GM23338 (cell line): ENCODE measurements at regions not wholly inside any gene's neighbourhood (a gene's known extent, or its start where the extent isn't known, plus 50 kb on each side); places are given as distances from the start of the nearest gene placed in this dataset.

ENCODE experiments used
- ATAC-seq: fragments of 200-7000 bp; cut with Tn5 transposase; 3 replicates; pipeline ENCODE4 v1.9.1; 2020
- DNase-seq: peaks from one replicate; pipeline ENCODE4 v3.0.0-alpha.2; 2015; ENCODE audit warnings: low spot score
- H2AFZ ChIP-seq: fragments of 200-600 bp; sonication (generic); 2 replicates; pipeline ENCODE4 v1.8.0; 2016; ENCODE audit warnings: antibody characterized with exemption, mild to moderate bottlenecking, moderate library complexity
- H3F3A ChIP-seq: fragments of 200-600 bp; sonication (generic); replicated peaks from 2 replicates; pipeline ENCODE4 v1.8.0; 2017; ENCODE audit warnings: antibody characterized with exemption, mixed run types, low read depth
- H3K27ac ChIP-seq: fragments of 200-600 bp; sonication (generic); 2 replicates; pipeline ENCODE4 v1.6.1; 2016; ENCODE audit warnings: low read depth
- H3K27me3 ChIP-seq: fragments of 200-600 bp; sonication (generic); 2 replicates; pipeline ENCODE4 v1.8.0; 2016; ENCODE audit warnings: mild to moderate bottlenecking, mixed run types, moderate library complexity; ENCODE audit not compliant: insufficient read depth
- H3K36me3 ChIP-seq: fragments of 200-600 bp; sonication (generic); 2 replicates; pipeline ENCODE4 v1.8.0; 2016; ENCODE audit warnings: mild to moderate bottlenecking; ENCODE audit not compliant: insufficient read depth
- H3K4me1 ChIP-seq: fragments of 200-600 bp; sonication (generic); 2 replicates; pipeline ENCODE4 v1.8.0; 2016; ENCODE audit warnings: mild to moderate bottlenecking, moderate library complexity; ENCODE audit not compliant: insufficient read depth
- H3K4me2 ChIP-seq: fragments of 200-600 bp; sonication (generic); 2 replicates; pipeline ENCODE4 v1.7.1; 2017; ENCODE audit warnings: mixed run types
- H3K4me3 ChIP-seq: fragments of 200-600 bp; sonication (generic); 2 replicates; pipeline ENCODE4 v1.6.1; 2016; ENCODE audit warnings: mixed run types
- H3K79me2 ChIP-seq: fragments of 200-600 bp; sonication (generic); replicated peaks from 2 replicates; pipeline ENCODE4 v1.8.0; 2017; ENCODE audit warnings: mild to moderate bottlenecking; ENCODE audit not compliant: insufficient read depth
- H3K9me2 ChIP-seq: fragments of 200-600 bp; sonication (generic); 2 replicates; pipeline ENCODE4 v1.8.0; 2017; ENCODE audit not compliant: insufficient read depth
- H4K20me1 ChIP-seq: fragments of 200-600 bp; sonication (generic); replicated peaks from 2 replicates; pipeline ENCODE4 v1.8.0; 2017; ENCODE audit warnings: mild to moderate bottlenecking; ENCODE audit not compliant: insufficient read depth
- H3K27ac Mint-ChIP-seq: 2 replicates; pipeline ENCODE4 v1.8.0; 2020; ENCODE audit warnings: inconsistent platforms, mild to moderate bottlenecking, moderate library complexity, mixed read lengths
- H3K27me3 Mint-ChIP-seq: 3 replicates; pipeline ENCODE4 v1.8.0; 2022; ENCODE audit warnings: low read depth, mild to moderate bottlenecking, moderate library complexity, mixed read lengths, inconsistent platforms; ENCODE audit not compliant: insufficient read depth, poor library complexity
- H3K36me3 Mint-ChIP-seq: 3 replicates; pipeline ENCODE4 v1.8.0; 2021; ENCODE audit warnings: low read depth, mild to moderate bottlenecking, inconsistent platforms, moderate library complexity, mixed read lengths
- H3K4me1 Mint-ChIP-seq: 3 replicates; pipeline ENCODE4 v1.8.0; 2020; ENCODE audit warnings: mild to moderate bottlenecking, inconsistent platforms, mixed read lengths
- H3K4me3 Mint-ChIP-seq: 3 replicates; pipeline ENCODE4 v1.8.0; 2021; ENCODE audit warnings: moderate library complexity, mild to moderate bottlenecking, inconsistent platforms, mixed read lengths
- H3K9me3 Mint-ChIP-seq: 3 replicates; pipeline ENCODE4 v1.8.0; 2020; ENCODE audit warnings: moderate library complexity, mild to moderate bottlenecking, inconsistent platforms, mixed read lengths
- EZH2 ChIP-seq: fragments of 200-600 bp; sonication (generic); IDR thresholded peaks from one replicate; pipeline ENCODE4 v1.8.0; 2017; ENCODE audit warnings: antibody characterized with exemption, mild to moderate bottlenecking, low read depth; ENCODE audit not compliant: unreplicated experiment
- NANOG ChIP-seq: IDR thresholded peaks from 2 replicates; pipeline ENCODE4 v1.6.1; 2016; ENCODE audit warnings: antibody characterized with exemption, borderline replicate concordance
- POLR2AphosphoS5 ChIP-seq: IDR thresholded peaks from 2 replicates; pipeline ENCODE4 v1.6.1; 2016; ENCODE audit warnings: antibody characterized with exemption, low read depth
- ZNF114 ChIP-seq: fragments of 250-450 bp; sonication (Bioruptor Pico); IDR thresholded peaks from 2 replicates; pipeline ENCODE4 v1.5.0; 2020; ENCODE audit warnings: mild to moderate bottlenecking, moderate library complexity
- TF ChIP-seq, protein P1 (sequence below): IDR thresholded peaks from 2 replicates; pipeline ENCODE4 v1.6.1; 2016; ENCODE audit warnings: antibody characterized with exemption
- TF ChIP-seq, protein P2 (sequence below): IDR thresholded peaks from one replicate; pipeline ENCODE4 v1.6.1; 2018; ENCODE audit warnings: antibody characterized with exemption; ENCODE audit not compliant: unreplicated experiment
- TF ChIP-seq, protein P3 (sequence below), 2 experiments: fragments of 200-600 bp in 1 of 2; sonication (generic) in 1 of 2; conservative IDR thresholded peaks; 2 replicates each; pipeline versions ENCODE4 v1.5.1 to v1.6.1; 2016 to 2017; ENCODE audit warnings: antibody characterized with exemption in 2 of 2, low read depth in 2 of 2, mild to moderate bottlenecking in 2 of 2, moderate library complexity in 1 of 2
- TF ChIP-seq, protein P4 (sequence below): fragments of 250-450 bp; sonication (Bioruptor Pico); IDR thresholded peaks from 2 replicates; pipeline ENCODE4 v1.5.0; 2020; ENCODE audit warnings: mild to moderate bottlenecking, moderate library complexity

DNA sequence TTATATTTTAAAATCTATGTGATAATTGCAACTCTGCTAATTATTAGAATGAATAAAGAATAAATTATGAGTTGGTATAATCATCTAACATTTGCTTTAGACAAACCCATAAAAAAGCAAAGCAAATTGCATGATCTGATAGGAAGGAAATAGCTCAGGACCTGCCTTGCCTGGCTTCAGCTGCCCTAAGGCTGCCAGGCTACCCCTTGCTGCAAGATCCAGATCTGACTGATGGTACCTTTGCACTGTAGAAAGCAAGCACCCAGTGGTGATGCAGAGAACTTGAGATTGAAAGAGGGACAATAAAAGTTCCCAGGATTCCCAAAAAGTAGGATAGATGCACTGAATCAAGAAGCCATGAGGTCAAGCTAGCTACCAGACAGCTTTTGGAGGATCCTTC is 100.9 kb upstream of the FSTL4 start:
- H3K27me3 Mint-ChIP-seq, result no peaks in the 10 kb centered on the region
- H3K27ac Mint-ChIP-seq, result no peak overlapping the region
- Histone ChIP-seq H3K9me2 (no peaks in the 10 kb centered on the region), H3K4me1 (no peaks in the 10 kb centered on the region), H2AFZ (no peak overlapping the region), H3K27ac (no peak overlapping the region), H3K4me3 (no peak overlapping the region), H3K27me3 (no peaks in the 10 kb centered on the region), H3K36me3 (no peaks in the 10 kb centered on the region), H4K20me1 (no peaks in the 10 kb centered on the region), H3K79me2 (no peaks in the 10 kb centered on the region), H3K4me2 (no peak overlapping the region), H3F3A (no peaks in the 10 kb centered on the region)
- H3K36me3 Mint-ChIP-seq, result no peaks in the 10 kb centered on the region
- no peak for DNase-seq
- ATAC-seq, result no peak
- TF ChIP-seq NANOG, result no peak
- TF ChIP-seq, protein P1, sequence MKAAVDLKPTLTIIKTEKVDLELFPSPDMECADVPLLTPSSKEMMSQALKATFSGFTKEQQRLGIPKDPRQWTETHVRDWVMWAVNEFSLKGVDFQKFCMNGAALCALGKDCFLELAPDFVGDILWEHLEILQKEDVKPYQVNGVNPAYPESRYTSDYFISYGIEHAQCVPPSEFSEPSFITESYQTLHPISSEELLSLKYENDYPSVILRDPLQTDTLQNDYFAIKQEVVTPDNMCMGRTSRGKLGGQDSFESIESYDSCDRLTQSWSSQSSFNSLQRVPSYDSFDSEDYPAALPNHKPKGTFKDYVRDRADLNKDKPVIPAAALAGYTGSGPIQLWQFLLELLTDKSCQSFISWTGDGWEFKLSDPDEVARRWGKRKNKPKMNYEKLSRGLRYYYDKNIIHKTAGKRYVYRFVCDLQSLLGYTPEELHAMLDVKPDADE, result no peak
- TF ChIP-seq, protein P2, sequence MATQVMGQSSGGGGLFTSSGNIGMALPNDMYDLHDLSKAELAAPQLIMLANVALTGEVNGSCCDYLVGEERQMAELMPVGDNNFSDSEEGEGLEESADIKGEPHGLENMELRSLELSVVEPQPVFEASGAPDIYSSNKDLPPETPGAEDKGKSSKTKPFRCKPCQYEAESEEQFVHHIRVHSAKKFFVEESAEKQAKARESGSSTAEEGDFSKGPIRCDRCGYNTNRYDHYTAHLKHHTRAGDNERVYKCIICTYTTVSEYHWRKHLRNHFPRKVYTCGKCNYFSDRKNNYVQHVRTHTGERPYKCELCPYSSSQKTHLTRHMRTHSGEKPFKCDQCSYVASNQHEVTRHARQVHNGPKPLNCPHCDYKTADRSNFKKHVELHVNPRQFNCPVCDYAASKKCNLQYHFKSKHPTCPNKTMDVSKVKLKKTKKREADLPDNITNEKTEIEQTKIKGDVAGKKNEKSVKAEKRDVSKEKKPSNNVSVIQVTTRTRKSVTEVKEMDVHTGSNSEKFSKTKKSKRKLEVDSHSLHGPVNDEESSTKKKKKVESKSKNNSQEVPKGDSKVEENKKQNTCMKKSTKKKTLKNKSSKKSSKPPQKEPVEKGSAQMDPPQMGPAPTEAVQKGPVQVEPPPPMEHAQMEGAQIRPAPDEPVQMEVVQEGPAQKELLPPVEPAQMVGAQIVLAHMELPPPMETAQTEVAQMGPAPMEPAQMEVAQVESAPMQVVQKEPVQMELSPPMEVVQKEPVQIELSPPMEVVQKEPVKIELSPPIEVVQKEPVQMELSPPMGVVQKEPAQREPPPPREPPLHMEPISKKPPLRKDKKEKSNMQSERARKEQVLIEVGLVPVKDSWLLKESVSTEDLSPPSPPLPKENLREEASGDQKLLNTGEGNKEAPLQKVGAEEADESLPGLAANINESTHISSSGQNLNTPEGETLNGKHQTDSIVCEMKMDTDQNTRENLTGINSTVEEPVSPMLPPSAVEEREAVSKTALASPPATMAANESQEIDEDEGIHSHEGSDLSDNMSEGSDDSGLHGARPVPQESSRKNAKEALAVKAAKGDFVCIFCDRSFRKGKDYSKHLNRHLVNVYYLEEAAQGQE, result no peak
- TF ChIP-seq, protein P3, sequence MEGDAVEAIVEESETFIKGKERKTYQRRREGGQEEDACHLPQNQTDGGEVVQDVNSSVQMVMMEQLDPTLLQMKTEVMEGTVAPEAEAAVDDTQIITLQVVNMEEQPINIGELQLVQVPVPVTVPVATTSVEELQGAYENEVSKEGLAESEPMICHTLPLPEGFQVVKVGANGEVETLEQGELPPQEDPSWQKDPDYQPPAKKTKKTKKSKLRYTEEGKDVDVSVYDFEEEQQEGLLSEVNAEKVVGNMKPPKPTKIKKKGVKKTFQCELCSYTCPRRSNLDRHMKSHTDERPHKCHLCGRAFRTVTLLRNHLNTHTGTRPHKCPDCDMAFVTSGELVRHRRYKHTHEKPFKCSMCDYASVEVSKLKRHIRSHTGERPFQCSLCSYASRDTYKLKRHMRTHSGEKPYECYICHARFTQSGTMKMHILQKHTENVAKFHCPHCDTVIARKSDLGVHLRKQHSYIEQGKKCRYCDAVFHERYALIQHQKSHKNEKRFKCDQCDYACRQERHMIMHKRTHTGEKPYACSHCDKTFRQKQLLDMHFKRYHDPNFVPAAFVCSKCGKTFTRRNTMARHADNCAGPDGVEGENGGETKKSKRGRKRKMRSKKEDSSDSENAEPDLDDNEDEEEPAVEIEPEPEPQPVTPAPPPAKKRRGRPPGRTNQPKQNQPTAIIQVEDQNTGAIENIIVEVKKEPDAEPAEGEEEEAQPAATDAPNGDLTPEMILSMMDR (conservative IDR thresholded peaks at IDR 0.05; ENCODE audit: low read depth in 2 of 2), result no peak
- TF ChIP-seq, protein P4, sequence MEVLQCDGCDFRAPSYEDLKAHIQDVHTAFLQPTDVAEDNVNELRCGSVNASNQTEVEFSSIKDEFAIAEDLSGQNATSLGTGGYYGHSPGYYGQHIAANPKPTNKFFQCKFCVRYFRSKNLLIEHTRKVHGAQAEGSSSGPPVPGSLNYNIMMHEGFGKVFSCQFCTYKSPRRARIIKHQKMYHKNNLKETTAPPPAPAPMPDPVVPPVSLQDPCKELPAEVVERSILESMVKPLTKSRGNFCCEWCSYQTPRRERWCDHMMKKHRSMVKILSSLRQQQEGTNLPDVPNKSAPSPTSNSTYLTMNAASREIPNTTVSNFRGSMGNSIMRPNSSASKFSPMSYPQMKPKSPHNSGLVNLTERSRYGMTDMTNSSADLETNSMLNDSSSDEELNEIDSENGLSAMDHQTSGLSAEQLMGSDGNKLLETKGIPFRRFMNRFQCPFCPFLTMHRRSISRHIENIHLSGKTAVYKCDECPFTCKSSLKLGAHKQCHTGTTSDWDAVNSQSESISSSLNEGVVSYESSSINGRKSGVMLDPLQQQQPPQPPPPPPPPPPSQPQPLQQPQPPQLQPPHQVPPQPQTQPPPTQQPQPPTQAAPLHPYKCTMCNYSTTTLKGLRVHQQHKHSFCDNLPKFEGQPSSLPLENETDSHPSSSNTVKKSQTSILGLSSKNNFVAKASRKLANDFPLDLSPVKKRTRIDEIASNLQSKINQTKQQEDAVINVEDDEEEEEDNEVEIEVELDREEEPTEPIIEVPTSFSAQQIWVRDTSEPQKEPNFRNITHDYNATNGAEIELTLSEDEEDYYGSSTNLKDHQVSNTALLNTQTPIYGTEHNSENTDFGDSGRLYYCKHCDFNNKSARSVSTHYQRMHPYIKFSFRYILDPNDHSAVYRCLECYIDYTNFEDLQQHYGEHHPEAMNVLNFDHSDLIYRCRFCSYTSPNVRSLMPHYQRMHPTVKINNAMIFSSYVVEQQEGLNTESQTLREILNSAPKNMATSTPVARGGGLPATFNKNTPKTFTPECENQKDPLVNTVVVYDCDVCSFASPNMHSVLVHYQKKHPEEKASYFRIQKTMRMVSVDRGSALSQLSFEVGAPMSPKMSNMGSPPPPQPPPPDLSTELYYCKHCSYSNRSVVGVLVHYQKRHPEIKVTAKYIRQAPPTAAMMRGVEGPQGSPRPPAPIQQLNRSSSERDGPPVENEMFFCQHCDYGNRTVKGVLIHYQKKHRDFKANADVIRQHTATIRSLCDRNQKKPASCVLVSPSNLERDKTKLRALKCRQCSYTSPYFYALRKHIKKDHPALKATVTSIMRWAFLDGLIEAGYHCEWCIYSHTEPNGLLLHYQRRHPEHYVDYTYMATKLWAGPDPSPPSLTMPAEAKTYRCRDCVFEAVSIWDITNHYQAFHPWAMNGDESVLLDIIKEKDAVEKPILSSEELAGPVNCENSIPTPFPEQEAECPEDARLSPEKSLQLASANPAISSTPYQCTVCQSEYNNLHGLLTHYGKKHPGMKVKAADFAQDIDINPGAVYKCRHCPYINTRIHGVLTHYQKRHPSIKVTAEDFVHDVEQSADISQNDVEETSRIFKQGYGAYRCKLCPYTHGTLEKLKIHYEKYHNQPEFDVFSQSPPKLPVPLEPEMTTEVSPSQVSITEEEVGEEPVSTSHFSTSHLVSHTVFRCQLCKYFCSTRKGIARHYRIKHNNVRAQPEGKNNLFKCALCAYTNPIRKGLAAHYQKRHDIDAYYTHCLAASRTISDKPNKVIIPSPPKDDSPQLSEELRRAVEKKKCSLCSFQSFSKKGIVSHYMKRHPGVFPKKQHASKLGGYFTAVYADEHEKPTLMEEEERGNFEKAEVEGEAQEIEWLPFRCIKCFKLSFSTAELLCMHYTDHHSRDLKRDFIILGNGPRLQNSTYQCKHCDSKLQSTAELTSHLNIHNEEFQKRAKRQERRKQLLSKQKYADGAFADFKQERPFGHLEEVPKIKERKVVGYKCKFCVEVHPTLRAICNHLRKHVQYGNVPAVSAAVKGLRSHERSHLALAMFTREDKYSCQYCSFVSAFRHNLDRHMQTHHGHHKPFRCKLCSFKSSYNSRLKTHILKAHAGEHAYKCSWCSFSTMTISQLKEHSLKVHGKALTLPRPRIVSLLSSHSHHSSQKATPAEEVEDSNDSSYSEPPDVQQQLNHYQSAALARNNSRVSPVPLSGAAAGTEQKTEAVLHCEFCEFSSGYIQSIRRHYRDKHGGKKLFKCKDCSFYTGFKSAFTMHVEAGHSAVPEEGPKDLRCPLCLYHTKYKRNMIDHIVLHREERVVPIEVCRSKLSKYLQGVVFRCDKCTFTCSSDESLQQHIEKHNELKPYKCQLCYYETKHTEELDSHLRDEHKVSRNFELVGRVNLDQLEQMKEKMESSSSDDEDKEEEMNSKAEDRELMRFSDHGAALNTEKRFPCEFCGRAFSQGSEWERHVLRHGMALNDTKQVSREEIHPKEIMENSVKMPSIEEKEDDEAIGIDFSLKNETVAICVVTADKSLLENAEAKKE (CRISPR knock-in tag), result no peak
- no peak for TF ChIP-seq EZH2
- no peak for TF ChIP-seq POLR2AphosphoS5
- TF ChIP-seq ZNF114 (CRISPR knock-in tag), result no peak
- H3K4me3 Mint-ChIP-seq, result no peak overlapping the region
- H3K4me1 Mint-ChIP-seq, result no peaks in the 10 kb centered on the region
- no peaks in the 10 kb centered on the region for H3K9me3 Mint-ChIP-seq
